NCI-H2227 (cell line): ENCODE measurements at regions not wholly inside any gene's neighbourhood (a gene's known extent, or its start where the extent isn't known, plus 50 kb on each side); places are given as distances from the start of the nearest gene placed in this dataset.
"Not testable (repeated sequence)": the region's sequence is repeated elsewhere in the genome, so short reads cannot be mapped to it uniquely, and the experiment has no call there.

Source experiments
- DNase-seq: peaks from one replicate; lab custom pipeline; 2025; ENCODE audit not compliant: unreplicated experiment; lab: John Stamatoyannopoulos, UW

DNA sequence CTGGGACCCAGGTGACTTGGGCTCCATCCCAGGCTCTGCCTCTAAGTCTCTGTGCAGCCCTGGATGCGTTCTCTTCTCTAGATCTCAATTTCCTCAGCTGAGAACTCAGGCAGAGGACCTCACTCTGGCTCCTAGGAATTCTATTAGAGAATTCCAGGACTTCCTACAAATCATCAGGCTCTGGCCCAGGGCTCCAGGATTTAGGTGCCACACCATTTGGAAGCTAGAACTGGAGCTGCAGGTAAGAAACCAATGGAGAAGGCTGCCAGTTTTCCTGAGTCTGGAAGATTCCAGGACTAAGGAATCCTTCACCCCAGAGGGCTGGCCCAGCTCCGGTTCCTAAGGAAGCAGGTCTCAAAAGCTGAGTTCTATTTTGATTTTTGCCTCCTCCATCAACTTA, 189.8 kb upstream of the CDH5 start:
- DNase-seq = no peak

DNA sequence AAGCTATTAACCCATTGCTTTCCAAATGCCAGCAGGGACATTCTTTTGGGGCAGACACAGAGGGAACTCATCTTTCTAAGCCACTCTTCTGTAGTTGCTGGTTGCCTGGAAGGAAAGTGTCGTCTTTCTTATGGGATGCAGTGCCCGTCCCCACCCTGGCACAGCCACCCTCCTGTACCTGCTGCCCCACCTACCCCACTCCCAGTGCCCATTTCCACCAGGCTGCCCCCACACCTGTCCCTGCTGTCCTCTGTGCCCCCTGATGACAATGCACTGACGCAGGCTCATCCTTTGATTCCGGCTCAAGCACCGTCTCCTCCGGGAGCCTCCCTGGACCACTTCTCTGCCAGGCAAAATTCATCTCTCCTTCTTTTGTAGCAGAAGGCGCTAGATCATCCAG, 190.4 kb upstream of the CDH5 start:
- DNase-seq = no peak

DNA sequence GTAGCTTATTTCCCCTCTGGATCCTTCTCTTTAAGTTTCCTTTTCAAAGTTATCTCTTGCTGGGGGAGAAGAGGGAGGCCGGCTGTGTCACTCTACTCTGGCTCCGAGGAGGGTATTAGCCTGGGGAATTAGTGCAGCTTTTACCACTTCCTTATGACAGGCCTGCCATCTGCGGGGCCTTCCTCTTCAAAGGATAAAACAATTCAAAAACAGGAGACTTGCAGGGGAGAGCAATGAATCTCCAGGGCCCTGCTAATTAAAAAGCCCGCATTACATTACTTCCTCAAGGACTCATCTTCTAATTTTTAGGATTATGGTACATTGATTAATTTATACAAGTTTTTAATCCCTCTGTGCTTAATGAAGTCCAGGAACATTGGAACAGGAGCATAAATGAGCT, 190.9 kb upstream of the CDH5 start:
- no peak for DNase-seq

DNA sequence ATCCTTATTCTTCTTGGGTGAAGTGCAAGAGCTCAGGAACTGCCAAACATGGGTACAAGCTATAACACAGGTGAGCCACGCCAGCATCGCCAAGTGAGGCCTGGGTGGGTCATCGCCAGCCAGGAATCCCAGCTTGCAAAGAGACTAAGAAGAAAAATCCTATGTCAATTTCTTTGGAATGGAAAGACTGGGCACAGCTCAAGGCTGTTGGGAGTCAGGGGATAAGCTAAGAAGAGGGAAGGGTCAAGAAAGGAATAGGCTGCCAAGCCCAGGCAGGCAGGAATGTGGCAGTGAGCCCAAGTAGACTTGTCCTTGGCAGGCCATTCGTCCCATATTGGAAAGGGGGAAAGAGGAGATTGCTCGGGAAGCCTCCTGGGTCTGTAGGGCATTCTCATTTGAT, 191.4 kb upstream of the CDH5 start:
- no peak for DNase-seq

DNA sequence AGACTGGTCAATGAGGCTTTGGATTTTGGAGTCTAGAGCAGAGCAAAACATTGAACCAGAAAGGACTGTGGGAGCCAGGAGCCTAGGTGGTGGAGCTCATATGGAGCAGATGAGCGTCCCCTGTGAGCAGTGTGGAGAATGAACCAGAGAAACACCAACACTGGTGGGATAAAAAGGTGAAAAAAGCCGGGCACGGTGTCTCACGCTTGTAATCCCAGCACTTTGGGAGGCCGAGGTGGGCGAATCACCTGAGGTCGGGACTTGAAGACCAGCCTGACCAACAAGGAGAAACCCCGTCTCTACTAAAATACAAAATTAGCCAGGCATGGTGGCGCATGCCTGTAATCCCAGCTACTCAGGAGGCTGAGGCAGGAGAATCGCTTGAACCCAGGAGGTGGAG, 192.7 kb upstream of the CDH5 start:
- not testable (repeated sequence) for DNase-seq

DNA sequence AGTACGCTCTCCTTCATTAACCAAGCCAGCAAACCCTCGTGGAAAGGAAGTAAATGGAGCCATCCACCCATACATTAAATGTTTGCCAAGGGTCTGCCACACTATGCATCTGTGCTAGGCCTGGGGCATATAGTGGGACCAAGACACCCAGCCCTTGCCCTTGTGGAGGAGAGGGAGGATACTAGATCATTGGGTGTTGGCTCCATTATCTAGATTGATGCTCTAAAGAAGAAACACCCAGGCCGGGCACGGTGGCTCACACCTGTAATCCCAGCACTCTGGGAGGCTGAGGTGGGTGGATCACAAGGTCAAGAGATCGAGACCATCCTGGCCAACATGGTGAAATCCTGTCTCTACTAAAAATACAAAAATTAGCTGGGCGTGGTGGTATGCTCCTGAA, 193.3 kb upstream of the CDH5 start:
- not testable (repeated sequence) for DNase-seq

DNA sequence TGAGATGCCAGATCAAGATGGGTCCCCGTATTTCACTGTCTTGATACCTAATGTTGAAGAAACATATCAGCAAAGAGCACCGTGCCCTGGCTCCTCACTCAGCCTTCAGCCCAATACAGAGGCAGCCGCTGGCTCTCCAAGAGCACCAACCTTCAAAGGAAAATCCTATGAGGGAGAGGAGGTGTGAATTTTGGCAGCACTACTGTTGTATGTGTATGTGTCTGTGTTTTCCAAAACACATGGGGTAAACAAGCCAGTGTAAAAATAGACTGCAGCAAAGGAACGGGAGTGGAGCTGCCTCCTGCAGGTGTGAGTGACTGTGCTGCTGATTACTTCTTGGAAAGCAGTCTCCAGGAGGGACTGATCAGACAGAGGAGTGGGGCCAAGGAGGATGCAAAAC, 194.0 kb upstream of the CDH5 start:
- DNase-seq = no peak

DNA sequence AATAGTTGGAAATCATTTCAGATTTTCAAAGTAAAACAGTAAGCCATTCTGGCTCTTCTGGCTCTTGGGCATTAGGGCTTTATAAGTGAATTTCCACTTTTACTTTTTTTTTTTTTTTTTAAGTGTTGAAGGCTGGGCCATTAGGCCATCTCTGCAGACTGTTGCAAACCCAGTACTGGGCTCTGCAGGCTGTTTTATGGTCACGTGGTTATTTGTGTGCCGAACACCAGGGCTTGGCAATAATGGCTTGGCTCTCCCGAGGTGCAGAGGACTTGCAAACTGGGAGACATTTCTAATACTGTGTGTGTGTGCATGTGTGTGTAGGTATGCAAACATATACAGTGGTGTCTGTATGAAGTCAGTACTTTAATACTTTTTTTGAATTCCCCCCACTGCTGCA, 194.9 kb upstream of the CDH5 start:
- DNase-seq = no peak

DNA sequence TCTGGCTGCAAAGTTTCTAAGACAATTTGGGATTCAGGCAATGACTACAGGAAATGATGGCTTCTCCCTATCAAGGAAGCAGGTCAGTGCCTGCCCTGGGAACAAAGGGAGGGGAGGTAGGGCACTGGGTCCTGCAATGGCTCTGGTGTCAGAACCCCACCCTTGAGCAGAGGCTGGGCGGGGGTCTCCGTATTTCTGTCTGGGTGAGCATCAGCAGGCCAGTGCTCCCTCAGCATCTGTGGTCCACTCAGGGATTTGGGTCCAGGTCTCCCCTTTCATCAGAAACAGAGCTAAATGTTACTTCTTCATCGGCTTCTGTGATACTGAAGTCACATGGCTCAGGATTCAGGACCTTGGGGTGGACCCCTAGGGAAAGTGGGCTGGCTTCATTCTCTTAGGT, 195.5 kb upstream of the CDH5 start:
- DNase-seq = no peak

DNA sequence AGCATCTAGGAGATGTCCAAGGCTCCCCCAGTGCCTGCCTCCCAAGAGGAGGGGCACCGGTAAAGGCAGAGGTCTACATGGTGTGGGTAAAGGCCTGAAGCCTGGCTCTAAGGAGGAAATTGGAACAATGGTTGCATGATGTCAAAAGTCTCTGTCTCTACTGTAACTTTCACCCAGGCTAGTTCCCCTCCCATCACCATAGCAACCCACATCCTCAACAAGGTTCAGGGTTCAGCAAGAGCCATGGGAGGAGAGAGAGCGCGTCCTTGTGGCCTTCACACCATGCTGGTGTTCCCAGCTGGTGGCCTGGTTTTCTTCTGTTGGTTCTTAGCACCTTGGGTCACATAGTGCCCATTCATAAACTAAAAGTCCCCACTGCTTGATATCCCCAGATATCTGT, 196.7 kb upstream of the CDH5 start:
- no peak for DNase-seq

DNA sequence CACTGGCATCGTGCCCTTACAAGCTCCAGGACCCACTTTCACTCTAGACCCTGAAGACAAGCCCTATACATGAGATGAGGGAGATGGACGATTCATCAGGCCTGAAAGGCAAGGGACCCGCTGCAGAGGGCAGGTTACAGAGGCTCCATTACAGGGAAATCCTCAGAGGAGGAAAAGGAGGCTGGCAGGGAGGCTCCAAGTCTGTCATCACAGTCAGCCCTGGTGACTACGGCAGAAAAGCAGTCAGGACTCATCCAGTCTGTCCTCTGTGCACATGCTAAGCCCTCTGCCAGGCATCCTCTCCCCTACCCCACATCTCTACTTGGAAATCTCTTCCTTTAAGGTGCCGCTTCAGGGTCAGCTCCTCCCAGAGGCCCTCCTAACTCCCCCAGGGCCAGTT, 197.7 kb upstream of the CDH5 start:
- DNase-seq = no peak

DNA sequence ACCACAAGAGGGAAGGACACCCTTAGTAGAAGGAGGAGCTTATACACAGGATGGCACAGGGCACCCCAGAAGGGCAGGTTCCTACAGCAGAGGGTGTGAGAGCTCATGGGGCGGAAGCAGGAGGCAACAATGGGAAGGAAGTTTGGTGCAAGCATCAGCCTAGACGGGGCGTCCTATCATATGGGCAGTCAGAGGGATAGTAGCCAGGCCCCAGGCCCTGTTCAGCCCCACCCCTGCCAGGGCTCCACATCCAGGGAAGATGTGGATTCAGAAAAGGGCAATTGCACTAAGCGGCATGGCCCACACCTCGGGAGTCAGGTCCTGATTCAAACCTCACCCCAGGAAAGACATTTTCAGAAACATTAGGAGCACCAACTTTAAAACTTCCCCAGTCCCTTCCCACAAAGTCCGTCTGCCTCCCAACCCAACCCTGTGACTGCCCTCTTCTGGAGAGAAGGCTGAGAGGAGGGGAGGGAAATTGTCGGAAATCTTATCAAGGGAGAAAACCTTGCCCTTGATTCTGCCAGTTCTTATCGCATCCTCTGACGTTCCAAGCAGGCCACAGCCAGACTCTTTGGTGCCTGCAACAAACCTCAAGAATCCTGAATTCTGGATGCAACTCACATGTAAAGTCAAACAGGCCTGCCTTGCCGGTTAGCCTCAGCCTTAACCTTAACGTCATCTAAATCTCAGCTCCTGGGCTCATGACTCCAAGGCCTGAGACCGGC, 198.8 kb upstream of the CDH5 start:
- DNase-seq = no peak

DNA sequence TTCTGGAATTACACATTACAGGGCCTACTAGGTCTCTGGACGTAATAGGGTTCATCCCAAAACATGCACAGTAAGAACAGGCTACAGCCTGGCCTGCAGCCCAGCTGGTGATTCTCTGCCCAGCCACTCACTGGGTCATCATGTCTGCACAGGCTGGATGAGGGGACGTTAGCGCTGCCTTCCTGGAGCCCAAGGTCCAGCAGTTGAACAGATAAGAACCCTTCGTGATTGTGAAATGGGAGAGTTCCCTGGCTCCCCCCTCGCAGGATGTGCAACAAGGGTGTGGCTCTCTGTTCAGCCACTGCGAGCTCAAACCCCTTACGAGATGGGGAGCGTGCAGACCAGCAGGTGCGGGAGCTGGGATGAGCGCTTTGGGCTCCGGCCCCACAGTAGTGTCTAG, 200.0 kb upstream of the CDH5 start:
- DNase-seq = no peak

DNA sequence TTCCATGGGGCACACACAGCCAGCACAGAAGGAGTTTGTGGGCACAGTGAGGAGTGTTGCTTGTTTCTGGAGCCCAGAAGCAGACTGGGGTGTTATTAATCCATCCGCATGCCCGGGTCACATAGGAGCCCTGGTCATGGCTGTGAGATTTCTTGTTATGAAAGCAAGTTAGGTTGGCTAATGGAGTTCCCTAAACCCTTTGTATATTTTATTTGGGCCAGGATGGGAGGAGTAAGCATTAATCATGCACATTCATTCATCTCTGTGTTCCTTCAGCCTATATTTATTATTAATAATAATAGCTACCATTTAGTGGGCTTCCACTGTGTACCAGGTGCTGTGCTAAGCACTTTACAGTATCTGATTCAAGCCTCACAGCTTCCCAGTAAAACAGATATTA, 200.6 kb upstream of the CDH5 start:
- DNase-seq = no peak

DNA sequence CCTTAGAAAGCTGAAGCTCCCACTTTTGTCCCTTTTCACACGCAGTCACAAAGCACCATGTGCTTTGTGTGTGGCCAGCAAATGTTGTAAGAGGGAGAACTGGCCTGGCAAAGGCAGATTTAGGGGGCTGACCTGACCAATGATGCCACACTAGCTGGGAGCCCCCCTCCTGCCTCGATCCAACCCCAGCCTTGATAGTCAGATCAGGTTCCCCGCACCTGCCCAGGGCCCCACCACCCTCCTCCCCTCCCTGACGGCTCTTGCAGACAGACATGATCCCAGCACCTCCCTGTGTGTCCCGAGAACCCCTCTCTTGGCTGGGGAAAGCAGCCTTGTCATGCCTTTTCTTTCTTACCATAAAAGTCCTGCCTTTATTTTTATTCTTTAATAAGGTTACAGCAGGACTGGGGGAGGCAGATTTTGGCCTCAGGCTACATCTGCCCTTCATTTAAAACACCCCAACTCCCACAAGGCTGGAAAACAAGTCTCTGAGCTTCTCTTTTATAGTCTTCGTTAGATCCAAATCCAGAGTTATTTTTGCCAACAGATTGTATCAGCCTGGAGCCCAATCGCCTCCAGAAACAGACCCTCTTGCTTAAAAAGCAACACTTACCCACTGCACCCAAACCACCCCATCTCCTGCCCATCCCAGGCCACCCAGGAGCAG, 201.8 kb upstream of the CDH5 start:
- no peak for DNase-seq

DNA sequence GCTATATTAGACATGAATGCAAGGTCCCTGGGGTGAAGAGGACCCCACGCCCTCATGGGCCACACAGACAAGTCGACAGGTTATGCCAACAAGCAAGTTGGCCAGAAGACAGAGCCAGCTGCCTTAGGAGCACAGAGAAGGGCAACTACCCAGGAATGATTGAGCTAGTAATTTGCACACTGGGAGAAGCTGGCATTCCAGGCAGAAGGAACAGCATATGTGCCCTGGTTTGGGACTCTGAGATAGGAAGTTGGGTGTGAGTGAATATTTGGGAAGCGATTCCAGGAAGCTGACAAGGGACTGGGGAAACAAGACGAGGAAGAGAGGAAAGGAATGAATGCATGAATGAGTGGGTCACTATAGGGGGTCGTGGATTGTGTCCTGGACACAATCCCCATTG, 203.7 kb upstream of the CDH5 start:
- DNase-seq = no peak

DNA sequence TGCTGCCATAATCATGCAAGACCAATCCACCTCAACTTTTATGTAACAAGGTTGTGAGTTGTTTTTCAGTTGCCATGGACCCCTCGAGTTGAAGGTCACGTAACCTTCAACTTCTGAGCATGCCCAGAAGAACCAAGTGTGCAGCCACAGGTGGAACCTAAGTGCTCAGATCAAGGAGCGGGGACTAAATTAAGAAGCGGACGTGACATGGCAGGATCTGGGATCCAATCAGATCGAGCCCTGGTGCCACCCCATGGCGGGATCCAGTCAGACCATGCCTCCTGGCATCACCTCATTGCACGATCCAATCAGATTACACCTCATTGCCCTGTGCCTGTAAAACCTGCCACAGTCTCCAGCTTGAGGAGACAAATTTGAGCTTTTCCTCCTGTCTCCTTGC, 204.5 kb upstream of the CDH5 start:
- no peak for DNase-seq

DNA sequence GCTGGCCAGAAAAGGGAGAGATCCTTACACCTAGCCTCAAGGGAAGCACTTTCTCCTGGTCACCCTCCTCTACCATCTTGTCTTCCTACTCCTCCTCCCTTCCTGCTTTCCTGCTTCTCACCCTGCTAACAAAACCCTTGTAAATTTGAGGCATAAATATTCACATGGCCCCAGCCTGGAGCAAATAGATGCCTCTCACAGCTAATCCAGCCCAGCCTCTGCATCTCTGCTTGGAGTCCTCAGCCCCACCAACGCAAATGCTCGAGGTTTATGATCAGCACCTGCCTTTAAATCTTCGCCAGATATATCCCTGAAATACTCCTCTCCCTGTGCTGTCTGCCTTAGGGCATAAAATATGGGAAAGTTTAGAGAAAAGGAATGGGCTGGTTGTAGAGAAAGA, 205.2 kb upstream of the CDH5 start:
- DNase-seq = no peak

DNA sequence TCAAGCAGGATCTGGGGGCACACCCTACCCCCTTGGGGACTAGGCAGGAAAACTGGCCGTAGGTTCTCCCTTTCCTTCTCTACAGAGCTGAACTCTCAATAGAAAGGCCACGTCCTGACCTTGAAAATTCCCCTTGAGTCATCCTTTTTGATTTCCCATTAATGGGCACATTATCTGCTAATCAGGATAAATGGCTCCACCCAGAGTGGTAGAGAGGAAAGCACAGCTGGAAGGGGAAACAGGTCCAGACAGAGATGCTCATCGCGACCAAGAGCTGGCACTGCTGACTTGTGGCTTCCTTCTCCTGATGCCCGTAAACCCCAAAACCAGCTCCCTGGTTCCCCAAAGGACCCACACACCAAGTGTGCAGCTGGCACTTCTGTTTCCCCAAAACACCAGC, 206.5 kb upstream of the CDH5 start:
- no peak for DNase-seq

DNA sequence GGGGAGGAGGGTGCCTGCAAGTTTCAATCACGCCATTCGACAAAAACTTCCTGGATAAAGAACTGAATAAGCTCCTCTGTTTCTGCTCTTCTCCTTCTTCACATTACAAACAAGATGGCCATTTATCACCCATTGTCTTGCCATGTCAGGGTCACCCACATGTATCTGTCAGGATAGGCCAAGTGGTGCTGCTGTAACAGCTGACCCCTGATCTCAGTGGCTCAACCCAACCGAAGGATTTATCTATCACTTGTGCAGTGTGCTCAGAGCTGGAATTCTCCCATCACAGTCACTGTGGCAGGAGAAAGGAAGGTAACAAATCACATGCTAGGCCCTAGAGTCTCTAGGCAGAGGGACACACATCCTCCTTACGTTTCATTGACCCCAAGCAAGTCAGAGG, 210.0 kb upstream of the CDH5 start:
- no peak for DNase-seq

DNA sequence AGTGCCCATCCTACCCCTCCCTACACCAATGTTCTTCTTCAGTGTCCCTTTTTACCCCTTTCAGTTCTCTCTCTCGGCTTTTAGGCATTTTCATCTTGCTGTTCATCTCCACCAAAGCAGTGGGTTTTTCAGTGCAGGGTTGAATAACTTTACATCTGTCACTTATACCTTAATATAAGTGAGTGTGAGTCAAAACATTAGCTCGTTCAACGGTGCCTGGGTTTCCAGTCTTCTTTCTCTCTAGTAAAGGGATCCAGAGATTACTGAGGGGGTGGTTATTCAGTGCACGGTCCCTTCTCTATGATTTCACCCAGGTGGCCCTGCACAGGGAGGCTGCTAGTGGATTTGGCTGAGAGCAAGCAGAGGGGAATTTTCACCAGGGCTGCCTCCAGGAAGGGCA, 210.6 kb upstream of the CDH5 start:
- DNase-seq = no peak

DNA sequence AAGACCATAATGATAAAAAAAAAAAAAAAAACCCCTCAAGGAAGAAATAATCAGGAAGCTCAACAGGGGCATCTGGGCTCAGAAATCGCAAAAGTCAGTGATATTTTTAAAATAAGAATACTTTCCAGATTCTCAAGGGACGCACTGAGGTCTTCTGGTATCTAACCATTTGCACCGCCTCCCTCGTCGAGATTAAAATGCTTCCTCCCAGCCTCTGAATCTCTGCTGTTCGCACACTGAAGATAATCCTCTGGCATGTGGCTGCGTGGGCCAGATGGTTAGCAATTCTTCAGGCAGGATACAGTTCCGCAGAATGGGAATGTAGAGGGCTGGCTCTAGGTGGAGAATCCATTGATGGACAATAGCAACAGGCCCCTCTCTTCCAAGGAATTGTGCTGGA, 211.7 kb upstream of the CDH5 start:
- no peak for DNase-seq

DNA sequence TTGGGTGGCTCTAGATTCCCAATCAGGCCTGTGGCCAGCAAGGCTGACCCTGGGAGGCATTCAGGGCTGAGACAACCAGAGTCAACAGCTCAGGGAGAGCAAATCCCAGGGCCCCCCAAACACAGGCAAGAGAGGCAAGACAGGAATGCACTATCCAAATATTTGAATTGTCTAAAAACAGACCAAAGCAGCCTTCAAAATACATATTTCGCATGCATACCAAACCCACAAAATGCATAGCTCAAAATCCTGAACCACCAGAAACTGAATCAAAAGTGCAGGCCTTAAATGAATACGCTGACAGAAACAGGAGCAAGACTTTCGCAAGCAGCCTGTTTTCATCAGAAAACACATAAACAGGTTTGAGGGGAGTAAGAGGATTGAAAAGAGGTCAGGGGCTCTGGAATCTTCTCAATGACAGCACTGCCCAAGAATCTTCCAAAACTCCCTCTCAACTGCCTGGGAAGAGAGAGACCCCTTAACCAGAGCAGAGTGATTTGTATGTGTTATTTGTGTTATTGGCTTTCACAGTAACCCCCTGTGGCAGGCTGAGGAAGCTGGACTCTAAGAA, 213.6 kb upstream of the CDH5 start:
- no peak for DNase-seq
